ENCODE measurements at regions not wholly inside any gene's neighbourhood (a gene's known extent, or its start where the extent isn't known, plus 50 kb on each side); places are given as distances from the start of the nearest gene placed in this dataset.

- TF ChIP-seq, protein P1, sequence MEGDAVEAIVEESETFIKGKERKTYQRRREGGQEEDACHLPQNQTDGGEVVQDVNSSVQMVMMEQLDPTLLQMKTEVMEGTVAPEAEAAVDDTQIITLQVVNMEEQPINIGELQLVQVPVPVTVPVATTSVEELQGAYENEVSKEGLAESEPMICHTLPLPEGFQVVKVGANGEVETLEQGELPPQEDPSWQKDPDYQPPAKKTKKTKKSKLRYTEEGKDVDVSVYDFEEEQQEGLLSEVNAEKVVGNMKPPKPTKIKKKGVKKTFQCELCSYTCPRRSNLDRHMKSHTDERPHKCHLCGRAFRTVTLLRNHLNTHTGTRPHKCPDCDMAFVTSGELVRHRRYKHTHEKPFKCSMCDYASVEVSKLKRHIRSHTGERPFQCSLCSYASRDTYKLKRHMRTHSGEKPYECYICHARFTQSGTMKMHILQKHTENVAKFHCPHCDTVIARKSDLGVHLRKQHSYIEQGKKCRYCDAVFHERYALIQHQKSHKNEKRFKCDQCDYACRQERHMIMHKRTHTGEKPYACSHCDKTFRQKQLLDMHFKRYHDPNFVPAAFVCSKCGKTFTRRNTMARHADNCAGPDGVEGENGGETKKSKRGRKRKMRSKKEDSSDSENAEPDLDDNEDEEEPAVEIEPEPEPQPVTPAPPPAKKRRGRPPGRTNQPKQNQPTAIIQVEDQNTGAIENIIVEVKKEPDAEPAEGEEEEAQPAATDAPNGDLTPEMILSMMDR (IDR thresholded peaks at IDR 0.05; ENCODE audit: insufficient read depth, low read length, poor library complexity, severe bottlenecking), result no peak
- TF ChIP-seq EZH2phosphoT487 (conservative IDR thresholded peaks at IDR 0.05; ENCODE audit: low read length), result no peak
Observed at GRCh38 chr3:5388091-5388490, 200.6 kb downstream of the EDEM1 start.
